K562 (cell line): ENCODE measurements at regions not wholly inside any gene's neighbourhood (a gene's known extent, or its start where the extent isn't known, plus 50 kb on each side); places are given as distances from the start of the nearest gene placed in this dataset.

Experiments
- ATAC-seq: fragments of 200-7000 bp; cut with Tn5 transposase; 3 replicates; pipeline ENCODE4 v1.9.1; 2020; ENCODE audit warnings: moderate library complexity
- BruUV-seq: library from RNA; stranded (reverse); fragments of 400-500 nt; replicated peaks from 2 replicates; lab custom pipeline; 2021; lab: Mats Ljungman, UMichigan
- CTCF ChIA-PET: fragments of 300-600 bp; formaldehyde crosslinking; extraction: SDS; loops from one replicate; lab custom pipeline; 2021; ENCODE audit warnings: low intra/inter-chr PET ratio; lab: Yijun Ruan, JAX
- POLR2A ChIA-PET: fragments of 300-600, 350-650 bp; sonication (Branson Sonifier 250); formaldehyde crosslinking; extraction: SDS; loops from one replicate; lab custom pipeline; 2021; ENCODE audit warnings: antibody characterized with exemption, inconsistent platforms; lab: Yijun Ruan, JAX
- DNase-seq, 4 experiments: peaks; one replicate each; pipeline versions ENCODE4 v3.0.0 to v3.0.0-alpha.2; 2011 to 2018; ENCODE audit warnings: low spot score in 3 of 4, mixed read lengths in 3 of 4; ENCODE audit errors: extremely low read depth in 1 of 4
- FAIRE-seq: peaks from 2 replicates; lab custom pipeline; 2011; peaks lifted over from hg19 to GRCh38; lab: Jason Lieb, UNC
- H2AFZ ChIP-seq: 2 replicates; pipeline ENCODE4 v1.6.0; 2011; ENCODE audit warnings: low read depth, low read length, control low read depth, inconsistent platforms
- H3K27ac ChIP-seq: fragments of 200-600 bp; 3 replicates; pipeline ENCODE4 v1.8.0; 2011; ENCODE audit warnings: low read depth, mild to moderate bottlenecking, control low read depth, inconsistent platforms, low read length, moderate library complexity, mixed read lengths; ENCODE audit errors: extremely low read depth
- H3K27me3 ChIP-seq, 2 experiments: fragments of 300-600 bp in 1 of 2; 2 replicates in 1 of 2; 3 replicates in 1 of 2; pipeline versions ENCODE4 v1.6.0 to v1.8.0; 2011; ENCODE audit warnings: inconsistent platforms in 2 of 2, low read length in 2 of 2, mild to moderate bottlenecking in 1 of 2, mixed read lengths in 1 of 2, moderate library complexity in 1 of 2; ENCODE audit not compliant: control insufficient read depth in 2 of 2, insufficient read depth in 2 of 2
- H3K36me3 ChIP-seq: fragments of 300-600 bp; 3 replicates; pipeline ENCODE4 v1.8.0; 2011; ENCODE audit warnings: mild to moderate bottlenecking, low read length, inconsistent platforms; ENCODE audit not compliant: control insufficient read depth, insufficient read depth
- H3K4me1 ChIP-seq, 2 experiments: fragments of 200-600 bp in 1 of 2; replicated peaks in 1 of 2; 2 replicates in 1 of 2; 3 replicates in 1 of 2; pipeline versions ENCODE4 v1.5.1 to v1.8.0; 2011; ENCODE audit warnings: inconsistent platforms in 2 of 2, low read length in 2 of 2, mild to moderate bottlenecking in 1 of 2, mixed read lengths in 1 of 2, moderate library complexity in 1 of 2; ENCODE audit not compliant: control insufficient read depth in 2 of 2, insufficient read depth in 2 of 2
- H3K4me2 ChIP-seq: 2 replicates; pipeline ENCODE4 v1.6.1; 2011; ENCODE audit warnings: low read length, control low read depth, inconsistent platforms, mixed read lengths; ENCODE audit not compliant: insufficient read depth
- H3K4me3 ChIP-seq: fragments of 200-600 bp; sonication (generic), shearing (Covaris generic); 2 replicates; pipeline ENCODE4 v1.5.1; 2016; ENCODE audit warnings: control low read depth, inconsistent platforms
- H3K79me2 ChIP-seq: fragments of 200-600 bp; 3 replicates; pipeline ENCODE4 v1.8.0; 2011; ENCODE audit warnings: low read length, inconsistent platforms; ENCODE audit not compliant: control insufficient read depth, insufficient read depth
- H3K9ac ChIP-seq, 2 experiments: 2 replicates each; pipeline versions ENCODE4 v1.6.0 to v1.6.1; 2011; ENCODE audit warnings: low read depth in 2 of 2, low read length in 2 of 2, control low read depth in 1 of 2, inconsistent platforms in 1 of 2, mild to moderate bottlenecking in 1 of 2, mixed read lengths in 1 of 2; ENCODE audit not compliant: insufficient read depth in 1 of 2
- H3K9me1 ChIP-seq: one replicate; pipeline ENCODE4 v1.6.0; 2011; ENCODE audit warnings: inconsistent platforms, mild to moderate bottlenecking, low read length, moderate library complexity; ENCODE audit not compliant: control insufficient read depth, insufficient read depth
- H3K9me3 ChIP-seq: replicated peaks from 2 replicates; pipeline ENCODE4 v1.5.1; 2011; ENCODE audit warnings: low read depth, low read length, inconsistent platforms; ENCODE audit not compliant: control insufficient read depth, insufficient read depth
- H4K20me1 ChIP-seq: replicated peaks from 2 replicates; pipeline ENCODE4 v1.6.1; 2011; ENCODE audit warnings: low read length, inconsistent platforms, mixed read lengths; ENCODE audit not compliant: control insufficient read depth, insufficient read depth
- ARID3A ChIP-seq: IDR thresholded peaks from 2 replicates; pipeline ENCODE4 v1.6.1; 2012; ENCODE audit warnings: low read depth, low read length, improper control_type of control experiment, borderline replicate concordance
- CREM ChIP-seq: IDR thresholded peaks from 2 replicates; pipeline ENCODE4 v1.6.1; 2014; ENCODE audit warnings: antibody characterized with exemption, low read depth
- ETV5 ChIP-seq: sonication (generic); formaldehyde crosslinking; IDR thresholded peaks from 2 replicates; pipeline ENCODE4 v1.4.0; 2020; ENCODE audit warnings: low read depth, mild to moderate bottlenecking, missing genetic modification reagents
- FOXJ2 ChIP-seq: fragments of 200-800 bp; sonication (Bioruptor generic); IDR thresholded peaks from 2 replicates; pipeline ENCODE4 v1.6.1; 2016; ENCODE audit warnings: missing genetic modification characterization, missing compliant biosample characterization
- GATAD2A ChIP-seq: fragments of 450-650 bp; IDR thresholded peaks from 2 replicates; pipeline ENCODE4 v1.6.1; 2017
- HBP1 ChIP-seq: fragments of 450-650 bp; formaldehyde crosslinking; IDR thresholded peaks from 2 replicates; pipeline ENCODE4 v1.4.0; 2022; ENCODE audit warnings: missing genetic modification characterization
- HNRNPL ChIP-seq: fragments of 200-400 bp; formaldehyde crosslinking; IDR thresholded peaks from 2 replicates; pipeline ENCODE4 v1.6.1; 2017; ENCODE audit warnings: low read depth, mild to moderate bottlenecking, low read length
- KAT8 ChIP-seq: fragments of 450-650 bp; IDR thresholded peaks from 2 replicates; pipeline ENCODE4 v1.6.1; 2016; ENCODE audit warnings: low read depth, mild to moderate bottlenecking
- NRF1 ChIP-seq, 2 experiments: fragments of 450-650 bp; IDR thresholded peaks in 1 of 2; conservative IDR thresholded peaks in 1 of 2; 2 replicates each; pipeline ENCODE4 v1.6.1; 2014; ENCODE audit warnings: mild to moderate bottlenecking in 2 of 2
- RBM34 ChIP-seq: fragments of 200-400 bp; formaldehyde crosslinking; IDR thresholded peaks from 2 replicates; pipeline ENCODE4 v1.6.1; 2018; ENCODE audit warnings: low read length, borderline replicate concordance; ENCODE audit not compliant: insufficient read depth
- SETDB1 ChIP-seq: IDR thresholded peaks from one replicate; pipeline ENCODE4 v1.6.1; 2012; ENCODE audit warnings: low read length, control low read depth, inconsistent platforms
- SP2 ChIP-seq: IDR thresholded peaks from 2 replicates; pipeline ENCODE4 v1.6.1; 2011; ENCODE audit warnings: mild to moderate bottlenecking, low read depth, low read length, moderate library complexity; ENCODE audit not compliant: poor library complexity, severe bottlenecking; ENCODE audit errors: extremely low read depth
- STAT5A ChIP-seq: IDR thresholded peaks from 2 replicates; pipeline ENCODE4 v1.6.1; 2012; ENCODE audit warnings: low read length, inconsistent platforms, borderline replicate concordance
- TCF15 ChIP-seq: fragments of 250-450 bp; sonication (Bioruptor Pico); IDR thresholded peaks from 2 replicates; pipeline ENCODE4 v1.8.0; 2022; ENCODE audit warnings: moderate library complexity, mild to moderate bottlenecking, inconsistent platforms
- WHSC1 ChIP-seq: IDR thresholded peaks from one replicate; pipeline ENCODE4 v1.6.1; 2012; ENCODE audit warnings: low read length, control low read depth, inconsistent platforms
- ZKSCAN3 ChIP-seq: fragments of 250-450 bp; sonication (Bioruptor Pico); IDR thresholded peaks from 2 replicates; pipeline ENCODE4 v1.4.0; 2020
- ZNF561 ChIP-seq: fragments of 450-650 bp; formaldehyde crosslinking; conservative IDR thresholded peaks from 2 replicates; pipeline ENCODE4 v1.4.0; 2020; ENCODE audit warnings: mild to moderate bottlenecking, moderate library complexity
- WGBS: fragments of 100-300 bp; shearing (Covaris generic); methylation state at CpG from one replicate; pipeline ENCODE4 v1.1.6; 2016; ENCODE audit warnings: low coverage, mixed read lengths; ENCODE audit not compliant: insufficient coverage; ENCODE audit errors: missing lambda C conversion rate; 5-methylcytosine and 5-hydroxymethylcytosine counted together
- in situ Hi-C: fragments of 300-500 bp; cut with MboI; formaldehyde crosslinking; loops from 4 replicates; pipeline ENCODE4 v1.15.0; 2018; ENCODE audit warnings: inconsistent platforms, mixed read lengths
- intact Hi-C: fragments of 100-400 bp; cut with micrococcal nuclease; formaldehyde crosslinking; loops from 2 replicates; pipeline ENCODE4 v1.14.2; 2022

GRCh38 chr4:81574991-81575390 lies 103.3 kb upstream of the RASGEF1B start:
- intact Hi-C loops, result no loop called here
- TF ChIP-seq ARID3A, result no peak
- no peak for TF ChIP-seq SETDB1
- TF ChIP-seq STAT5A, result no peak
- TF ChIP-seq SP2, result no peak
- TF ChIP-seq RBM34, result no peak
- TF ChIP-seq ETV5 (CRISPR knock-in tag), result no peak
- no peak for TF ChIP-seq ZKSCAN3 (CRISPR knock-in tag)
- no peak for TF ChIP-seq GATAD2A
- no peak for TF ChIP-seq HNRNPL
- TF ChIP-seq HBP1 (CRISPR knock-in tag), result no peak
- TF ChIP-seq WHSC1, result no peak
- no peak for TF ChIP-seq NRF1 (conservative IDR thresholded peaks at IDR 0.05 in 1 of 2, IDR thresholded peaks at IDR 0.05 in 1 of 2)
- TF ChIP-seq CREM, result no peak
- no peak for TF ChIP-seq ZNF561 (CRISPR knock-in tag)
- no peak for TF ChIP-seq TCF15
- TF ChIP-seq KAT8, result no peak
- no peak for TF ChIP-seq FOXJ2 (tag)

More at GRCh38 chr4:81574991-81575390, 103.3 kb upstream of the RASGEF1B start:
- Histone ChIP-seq H3K4me3 (no peak overlapping the region), H4K20me1 (no peaks in the 10 kb centered on the region), H3K27ac (no peak overlapping the region), H3K9ac (no peak overlapping the region), H3K4me2 (no peak overlapping the region), H3K4me1 (no peaks in the 10 kb centered on the region), H3K27me3 (no peaks in the 10 kb centered on the region), H3K36me3 (no peaks in the 10 kb centered on the region), H3K9me3 (no peaks in the 10 kb centered on the region), H2AFZ (no peak overlapping the region), H3K9me1 (no peaks in the 10 kb centered on the region), H3K79me2 (no peaks in the 10 kb centered on the region)
- DNase-seq (no peak), ATAC-seq (no peak), FAIRE-seq (no peak)
- no TSS peak for BruUV-seq
- 3% methylated on average over 2 of the region's 3 CpGs for WGBS
- ChIA-PET POLR2A (interaction anchor here (1.0 kb wide), 1 partner anchor 17 kb away, joined by 3 read pairs; no protein-coding TSS in a partner anchor), CTCF (no interaction called here)
- in situ Hi-C loops, result no loop called here
